ENCODE measurements at regions not wholly inside any gene's neighbourhood (a gene's known extent, or its start where the extent isn't known, plus 50 kb on each side); places are given as distances from the start of the nearest gene placed in this dataset.

- no peak for TF ChIP-seq CTCF (conservative IDR thresholded peaks at IDR 0.05)
- no peak for TF ChIP-seq ZFX (IDR thresholded peaks at IDR 0.05)
Measured at GRCh38 chr6:19692506-19693298, 144.5 kb upstream of the ID4 start.
